SK-N-SH (cell line): ENCODE measurements at regions not wholly inside any gene's neighbourhood (a gene's known extent, or its start where the extent isn't known, plus 50 kb on each side); places are given as distances from the start of the nearest gene placed in this dataset.

Source experiments
- CTCF ChIA-PET: fragments of 300-600, 350-600 bp; formaldehyde crosslinking; extraction: SDS; loops from one replicate; lab custom pipeline; 2021; lab: Yijun Ruan, JAX
- POLR2A ChIA-PET: fragments of 350-600 bp; sonication (Branson Sonifier 250); formaldehyde crosslinking; extraction: SDS; loops from one replicate; lab custom pipeline; 2020; ENCODE audit warnings: antibody characterized with exemption, inconsistent platforms; lab: Yijun Ruan, JAX
- DNase-seq: peaks from one replicate; pipeline ENCODE4 v3.0.0; 2012
- H2AFZ ChIP-seq: fragments of 200-600 bp; sonication (generic); 2 replicates; pipeline ENCODE4 v1.8.1; 2016; ENCODE audit warnings: antibody characterized with exemption, mild to moderate bottlenecking, low read depth
- H3F3A ChIP-seq: fragments of 200-600 bp; sonication (generic); replicated peaks from 2 replicates; pipeline ENCODE3; 2016; ENCODE audit warnings: antibody characterized with exemption, mild to moderate bottlenecking; ENCODE audit not compliant: insufficient read depth
- H3K27ac ChIP-seq, 2 experiments: fragments of 200-500 bp in 1 of 2; fragments of 200-600 bp in 1 of 2; sonication (Bioruptor generic) in 1 of 2; sonication (generic), shearing (Covaris generic) in 1 of 2; 2 replicates each; pipeline versions ENCODE4 v1.5.1 to v1.6.1; 2014 to 2016; ENCODE audit warnings: low read depth in 2 of 2, inconsistent platforms in 1 of 2, low read length in 1 of 2, mild to moderate bottlenecking in 1 of 2, mixed read lengths in 1 of 2
- H3K27me3 ChIP-seq: fragments of 200-600 bp; sonication (generic), shearing (Covaris generic); 2 replicates; pipeline ENCODE4 v1.6.1; 2016; ENCODE audit warnings: mixed run types; ENCODE audit not compliant: insufficient read depth
- H3K36me3 ChIP-seq, 2 experiments: fragments of 200-500 bp in 1 of 2; fragments of 200-600 bp in 1 of 2; sonication (Bioruptor generic) in 1 of 2; sonication (generic) in 1 of 2; replicated peaks in 1 of 2; 2 replicates each; pipeline versions ENCODE3 to v1.5.1; 2014 to 2016; ENCODE audit warnings: low read length in 1 of 2, mild to moderate bottlenecking in 1 of 2; ENCODE audit not compliant: insufficient read depth in 2 of 2, control insufficient read depth in 1 of 2
- H3K4me1 ChIP-seq, 2 experiments: fragments of 200-500 bp in 1 of 2; fragments of 200-600 bp in 1 of 2; sonication (Bioruptor generic) in 1 of 2; sonication (generic), shearing (Covaris generic) in 1 of 2; 2 replicates each; pipeline versions ENCODE4 v1.5.1 to v1.6.1; 2014 to 2016; ENCODE audit warnings: low read depth in 1 of 2, low read length in 1 of 2, mixed run types in 1 of 2; ENCODE audit not compliant: insufficient read depth in 2 of 2, control insufficient read depth in 1 of 2
- H3K4me2 ChIP-seq: fragments of 200-600 bp; sonication (generic), shearing (Covaris generic); 2 replicates; pipeline ENCODE4 v1.6.1; 2017; ENCODE audit warnings: mixed run types
- H3K4me3 ChIP-seq, 2 experiments: fragments of 200-500 bp in 1 of 2; fragments of 200-600 bp in 1 of 2; sonication (Bioruptor generic) in 1 of 2; sonication (generic), shearing (Covaris generic) in 1 of 2; 2 replicates each; pipeline versions ENCODE4 v1.5.1 to v1.8.1; 2014 to 2016; ENCODE audit warnings: low read depth in 2 of 2, inconsistent platforms in 1 of 2, low read length in 1 of 2, mild to moderate bottlenecking in 1 of 2, mixed read lengths in 1 of 2, moderate library complexity in 1 of 2
- H3K79me2 ChIP-seq: fragments of 200-600 bp; sonication (generic); 2 replicates; pipeline ENCODE4 v1.8.1; 2017; ENCODE audit warnings: mild to moderate bottlenecking; ENCODE audit not compliant: insufficient read depth
- H3K9ac ChIP-seq: fragments of 200-600 bp; sonication (generic); 2 replicates; pipeline ENCODE4 v1.6.1; 2017; ENCODE audit warnings: mixed run types
- H3K9me2 ChIP-seq: fragments of 200-600 bp; sonication (generic); 2 replicates; pipeline ENCODE4 v1.6.1; 2017; ENCODE audit warnings: mixed run types
- H3K9me3 ChIP-seq: fragments of 200-600 bp; sonication (generic); 2 replicates; pipeline ENCODE4 v1.6.1; 2017; ENCODE audit warnings: mixed run types, mild to moderate bottlenecking, moderate library complexity
- H4K20me1 ChIP-seq: fragments of 200-600 bp; sonication (generic); 2 replicates; pipeline ENCODE4 v1.6.1; 2017; ENCODE audit warnings: mild to moderate bottlenecking, mixed run types; ENCODE audit not compliant: insufficient read depth
- CHD2 ChIP-seq: fragments of 150-350 bp; IDR thresholded peaks from 2 replicates; pipeline ENCODE4 v1.6.1; 2018; ENCODE audit warnings: low read length; ENCODE audit not compliant: partially characterized antibody
- EZH2phosphoT487 ChIP-seq: fragments of 200-600 bp; sonication (generic); IDR thresholded peaks from 2 replicates; pipeline ENCODE4 v1.6.1; 2017; ENCODE audit warnings: low read depth, mixed run types, mild to moderate bottlenecking, antibody characterized with exemption, moderate library complexity, borderline replicate concordance
- FOXM1 ChIP-seq: IDR thresholded peaks from 2 replicates; pipeline ENCODE4 v1.4.0; 2012; ENCODE audit warnings: low read depth, mild to moderate bottlenecking
- JUND ChIP-seq: IDR thresholded peaks from 2 replicates; pipeline ENCODE4 v1.4.0; 2012
- NRF1 ChIP-seq: IDR thresholded peaks from 2 replicates; pipeline ENCODE4 v1.6.1; 2012; ENCODE audit warnings: low read depth, mild to moderate bottlenecking, low read length
- RCOR1 ChIP-seq: fragments of 150-350 bp; IDR thresholded peaks from 2 replicates; pipeline ENCODE4 v1.6.1; 2017; ENCODE audit warnings: antibody characterized with exemption, low read length
- RXRA ChIP-seq: IDR thresholded peaks from 2 replicates; pipeline ENCODE4 v1.4.0; 2012; ENCODE audit warnings: low read depth, mild to moderate bottlenecking, borderline replicate concordance
- TAF1 ChIP-seq: IDR thresholded peaks from 2 replicates; pipeline ENCODE4 v1.6.1; 2012; ENCODE audit warnings: low read depth, mild to moderate bottlenecking, low read length, moderate library complexity, borderline replicate concordance
- TEAD4 ChIP-seq: IDR thresholded peaks from 2 replicates; pipeline ENCODE4 v1.4.0; 2012; ENCODE audit warnings: mild to moderate bottlenecking, borderline replicate concordance; ENCODE audit not compliant: insufficient read depth
- WGBS: methylation state at CpG from one replicate; pipeline ENCODE4 v1.1.6; 2017; ENCODE audit warnings: low lambda C conversion rate; 5-methylcytosine and 5-hydroxymethylcytosine counted together
- TF ChIP-seq, protein P1 (sequence below): fragments of 150-350 bp; IDR thresholded peaks from 2 replicates; pipeline ENCODE4 v1.6.1; 2016; ENCODE audit warnings: mild to moderate bottlenecking, low read depth, low read length
- TF ChIP-seq, protein P2 (sequence below): IDR thresholded peaks from 2 replicates; pipeline ENCODE4 v1.4.0; 2012; ENCODE audit warnings: low read depth, borderline replicate concordance
- TF ChIP-seq, protein P3 (sequence below): IDR thresholded peaks from 2 replicates; pipeline ENCODE4; 2012
- TF ChIP-seq, protein P4 (sequence below): fragments of 200-600 bp; sonication (generic); IDR thresholded peaks from 2 replicates; pipeline ENCODE4 v1.6.1; 2017; ENCODE audit warnings: antibody characterized with exemption, mild to moderate bottlenecking, moderate library complexity

DNA sequence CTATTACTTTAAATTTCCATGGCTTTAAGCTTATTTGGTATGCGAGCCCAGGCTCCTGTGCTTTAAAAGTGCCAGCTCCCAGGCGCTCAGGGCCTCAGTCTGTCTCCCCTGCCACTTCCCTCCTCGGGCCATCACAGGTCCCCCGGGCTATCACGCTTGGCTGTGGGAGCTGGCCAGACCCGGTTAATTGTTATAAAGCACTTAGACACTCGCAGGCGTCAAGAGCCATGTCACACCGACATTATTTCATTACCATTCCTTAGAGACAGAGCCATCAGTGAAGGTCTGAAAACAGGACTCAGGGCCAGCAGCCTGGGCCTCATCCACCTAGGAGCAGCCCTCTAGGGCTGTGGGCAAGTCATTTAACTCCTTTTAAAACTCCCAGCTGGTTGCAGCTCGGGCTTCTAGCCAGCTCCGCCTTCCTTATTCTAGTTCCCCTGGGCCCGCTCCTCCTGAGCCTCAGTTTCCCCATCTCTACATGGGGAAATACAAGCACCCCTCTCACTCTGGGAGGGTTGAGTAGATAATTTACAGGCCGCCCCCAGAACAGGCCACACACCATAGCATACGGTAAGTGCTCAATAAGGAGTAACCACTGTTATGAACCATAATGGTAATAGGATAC, 99.0 kb downstream of the HMX1 start:
- 50% methylated on average over 14 of the region's 14 CpGs for WGBS
- H2AFZ ChIP-seq: no peak overlapping the region
- POLR2A ChIA-PET: no interaction called here

DNA sequence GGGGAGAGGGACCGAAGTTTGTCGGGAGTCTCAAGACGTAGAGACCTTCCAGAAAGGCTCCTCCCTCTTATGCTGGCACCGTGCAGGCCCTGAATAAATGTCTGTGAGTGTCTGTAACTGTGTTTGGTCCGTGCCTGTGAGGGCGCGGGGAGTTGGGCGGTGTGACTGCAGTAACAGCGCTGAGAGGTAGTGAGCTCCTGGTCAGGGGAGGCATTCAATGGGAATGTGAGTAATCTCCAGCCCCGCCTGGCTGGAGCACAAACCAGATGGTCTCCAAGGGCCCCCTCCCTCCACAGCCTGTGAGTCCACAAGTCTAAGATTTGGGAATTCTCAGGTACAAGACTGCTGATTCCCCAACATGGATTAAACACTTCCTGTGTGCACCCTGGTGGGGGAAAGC, 100.0 kb downstream of the HMX1 start:
- Histone ChIP-seq H3K4me1 (peaks cover 0 to 22% of the 10 kb centered on the region in 2 experiments; a peak in 1 of 4 replicates), H3K79me2 (no peaks in the 10 kb centered on the region), H3F3A (no peaks in the 10 kb centered on the region), H3K4me3 (no peak overlapping the region), H3K4me2 (no peak overlapping the region), H3K36me3 (no peaks in the 10 kb centered on the region), H3K27ac (no peak overlapping the region), H3K27me3 (no peaks in the 10 kb centered on the region), H2AFZ (no peak overlapping the region), H3K9me2 (no peaks in the 10 kb centered on the region), H3K9me3 (no peaks in the 10 kb centered on the region), H3K9ac (no peak overlapping the region), H4K20me1 (no peaks in the 10 kb centered on the region)
- TF ChIP-seq, protein P1, sequence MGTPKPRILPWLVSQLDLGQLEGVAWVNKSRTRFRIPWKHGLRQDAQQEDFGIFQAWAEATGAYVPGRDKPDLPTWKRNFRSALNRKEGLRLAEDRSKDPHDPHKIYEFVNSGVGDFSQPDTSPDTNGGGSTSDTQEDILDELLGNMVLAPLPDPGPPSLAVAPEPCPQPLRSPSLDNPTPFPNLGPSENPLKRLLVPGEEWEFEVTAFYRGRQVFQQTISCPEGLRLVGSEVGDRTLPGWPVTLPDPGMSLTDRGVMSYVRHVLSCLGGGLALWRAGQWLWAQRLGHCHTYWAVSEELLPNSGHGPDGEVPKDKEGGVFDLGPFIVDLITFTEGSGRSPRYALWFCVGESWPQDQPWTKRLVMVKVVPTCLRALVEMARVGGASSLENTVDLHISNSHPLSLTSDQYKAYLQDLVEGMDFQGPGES: no peak
- TF ChIP-seq TAF1 (no peak), RCOR1 (no peak), TEAD4 (no peak), JUND (no peak)
- WGBS: 80% methylated on average over 9 of the region's 10 CpGs
- POLR2A ChIA-PET: no interaction called here
- CTCF ChIA-PET: no interaction called here
- DNase-seq: no peak

More for the DNA sequence above, 99.0 kb downstream of the HMX1 start:
- Histone ChIP-seq H3K4me2 (no peak overlapping the region), H3K27me3 (no peaks in the 10 kb centered on the region), H3K4me3 (no peak overlapping the region), H3F3A (no peaks in the 10 kb centered on the region), H3K9me2 (no peaks in the 10 kb centered on the region), H3K79me2 (no peaks in the 10 kb centered on the region), H4K20me1 (no peaks in the 10 kb centered on the region), H3K27ac (no peak overlapping the region), H3K4me1 (peaks cover 0 to 22% of the 10 kb centered on the region in 2 experiments; a peak in 1 of 4 replicates), H3K9me3 (no peaks in the 10 kb centered on the region), H3K36me3 (no peaks in the 10 kb centered on the region), H3K9ac (no peak overlapping the region)
- TF ChIP-seq, protein P2, sequence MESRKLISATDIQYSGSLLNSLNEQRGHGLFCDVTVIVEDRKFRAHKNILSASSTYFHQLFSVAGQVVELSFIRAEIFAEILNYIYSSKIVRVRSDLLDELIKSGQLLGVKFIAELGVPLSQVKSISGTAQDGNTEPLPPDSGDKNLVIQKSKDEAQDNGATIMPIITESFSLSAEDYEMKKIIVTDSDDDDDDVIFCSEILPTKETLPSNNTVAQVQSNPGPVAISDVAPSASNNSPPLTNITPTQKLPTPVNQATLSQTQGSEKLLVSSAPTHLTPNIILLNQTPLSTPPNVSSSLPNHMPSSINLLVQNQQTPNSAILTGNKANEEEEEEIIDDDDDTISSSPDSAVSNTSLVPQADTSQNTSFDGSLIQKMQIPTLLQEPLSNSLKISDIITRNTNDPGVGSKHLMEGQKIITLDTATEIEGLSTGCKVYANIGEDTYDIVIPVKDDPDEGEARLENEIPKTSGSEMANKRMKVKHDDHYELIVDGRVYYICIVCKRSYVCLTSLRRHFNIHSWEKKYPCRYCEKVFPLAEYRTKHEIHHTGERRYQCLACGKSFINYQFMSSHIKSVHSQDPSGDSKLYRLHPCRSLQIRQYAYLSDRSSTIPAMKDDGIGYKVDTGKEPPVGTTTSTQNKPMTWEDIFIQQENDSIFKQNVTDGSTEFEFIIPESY: no peak
- TF ChIP-seq, protein P3, sequence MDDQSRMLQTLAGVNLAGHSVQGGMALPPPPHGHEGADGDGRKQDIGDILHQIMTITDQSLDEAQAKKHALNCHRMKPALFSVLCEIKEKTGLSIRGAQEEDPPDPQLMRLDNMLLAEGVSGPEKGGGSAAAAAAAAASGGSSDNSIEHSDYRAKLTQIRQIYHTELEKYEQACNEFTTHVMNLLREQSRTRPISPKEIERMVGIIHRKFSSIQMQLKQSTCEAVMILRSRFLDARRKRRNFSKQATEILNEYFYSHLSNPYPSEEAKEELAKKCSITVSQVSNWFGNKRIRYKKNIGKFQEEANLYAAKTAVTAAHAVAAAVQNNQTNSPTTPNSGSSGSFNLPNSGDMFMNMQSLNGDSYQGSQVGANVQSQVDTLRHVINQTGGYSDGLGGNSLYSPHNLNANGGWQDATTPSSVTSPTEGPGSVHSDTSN: no peak
- TF ChIP-seq RXRA (no peak), NRF1 (no peak), EZH2phosphoT487 (no peak), CHD2 (no peak), FOXM1 (no peak)
- TF ChIP-seq, protein P4, sequence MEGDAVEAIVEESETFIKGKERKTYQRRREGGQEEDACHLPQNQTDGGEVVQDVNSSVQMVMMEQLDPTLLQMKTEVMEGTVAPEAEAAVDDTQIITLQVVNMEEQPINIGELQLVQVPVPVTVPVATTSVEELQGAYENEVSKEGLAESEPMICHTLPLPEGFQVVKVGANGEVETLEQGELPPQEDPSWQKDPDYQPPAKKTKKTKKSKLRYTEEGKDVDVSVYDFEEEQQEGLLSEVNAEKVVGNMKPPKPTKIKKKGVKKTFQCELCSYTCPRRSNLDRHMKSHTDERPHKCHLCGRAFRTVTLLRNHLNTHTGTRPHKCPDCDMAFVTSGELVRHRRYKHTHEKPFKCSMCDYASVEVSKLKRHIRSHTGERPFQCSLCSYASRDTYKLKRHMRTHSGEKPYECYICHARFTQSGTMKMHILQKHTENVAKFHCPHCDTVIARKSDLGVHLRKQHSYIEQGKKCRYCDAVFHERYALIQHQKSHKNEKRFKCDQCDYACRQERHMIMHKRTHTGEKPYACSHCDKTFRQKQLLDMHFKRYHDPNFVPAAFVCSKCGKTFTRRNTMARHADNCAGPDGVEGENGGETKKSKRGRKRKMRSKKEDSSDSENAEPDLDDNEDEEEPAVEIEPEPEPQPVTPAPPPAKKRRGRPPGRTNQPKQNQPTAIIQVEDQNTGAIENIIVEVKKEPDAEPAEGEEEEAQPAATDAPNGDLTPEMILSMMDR: no peak
- no peak for DNase-seq
- CTCF ChIA-PET: interaction anchor here (0.6 to 1.0 kb wide), 3 partner anchors 17 to 116 kb away, joined by 3 read pairs; no protein-coding TSS in a partner anchor
